ENCODE measurements at regions not wholly inside any gene's neighbourhood (a gene's known extent, or its start where the extent isn't known, plus 50 kb on each side); places are given as distances from the start of the nearest gene placed in this dataset.

DNA sequence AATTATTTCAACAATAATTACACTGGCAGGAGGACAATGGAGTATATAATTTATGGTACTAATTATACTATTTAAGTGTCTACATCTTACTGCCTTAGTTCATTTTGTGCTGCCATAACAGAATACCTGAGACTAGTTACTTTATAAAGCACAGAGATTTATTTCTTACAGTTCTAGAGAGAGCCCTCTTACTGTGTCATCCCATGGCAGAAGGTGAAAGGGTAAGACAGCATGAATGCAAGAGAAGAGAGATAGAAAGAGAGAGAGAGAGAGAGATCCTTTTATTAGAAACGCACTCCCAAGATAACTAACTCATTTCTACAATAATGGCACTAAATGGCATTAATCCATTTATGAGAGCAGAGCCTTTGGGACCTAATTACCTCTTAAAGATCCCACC, 314.7 kb downstream of the EPM2A start:
- TF ChIP-seq CTCF (IDR thresholded peaks at IDR 0.05; ENCODE audit: low read length): no peak
- TF ChIP-seq EZH2 (IDR thresholded peaks at IDR 0.05; ENCODE audit: borderline replicate concordance, low read length): no peak
- Histone ChIP-seq H3K9me3 (ENCODE audit: low read length) (no peaks in the 10 kb centered on the region), H3K27ac (ENCODE audit: low read depth, low read length, poor library complexity, severe bottlenecking) (no peak overlapping the region)

DNA sequence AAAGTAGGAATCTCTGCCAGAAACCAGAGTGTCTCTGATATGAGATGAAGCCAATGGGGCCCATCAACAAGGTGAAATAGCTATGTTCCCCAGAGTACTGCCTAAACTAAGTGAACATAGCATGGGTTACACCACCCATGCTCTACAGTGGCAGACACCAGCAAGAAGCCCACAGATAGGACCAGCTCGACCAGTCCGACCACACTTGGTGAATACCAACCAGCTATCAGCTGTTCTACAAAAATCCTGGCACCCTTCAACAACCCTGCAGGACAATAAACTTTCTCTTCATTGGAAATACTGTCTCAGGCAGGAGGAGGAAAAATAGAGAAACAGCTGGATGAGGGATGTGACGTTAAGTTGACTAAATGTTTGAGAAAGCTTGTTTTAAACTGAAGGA, 311.4 kb downstream of the EPM2A start:
- Histone ChIP-seq H3K36me3 (ENCODE audit: insufficient read depth, low read length) (no peaks in the 10 kb centered on the region), H3K27ac (ENCODE audit: low read depth, low read length, poor library complexity, severe bottlenecking) (no peak overlapping the region), H3K27me3 (ENCODE audit: insufficient read depth, low read length) (no peaks in the 10 kb centered on the region)

More for the DNA sequence above, 314.7 kb downstream of the EPM2A start:
- H3K4me3 ChIP-seq (ENCODE audit: low read depth, low read length, poor library complexity, severe bottlenecking): no peak overlapping the region
- no peaks in the 10 kb centered on the region for H3F3A ChIP-seq (ENCODE audit: insufficient read depth, low read length)
- no peaks in the 10 kb centered on the region for H3K36me3 ChIP-seq (ENCODE audit: insufficient read depth, low read length)
- no peak overlapping the region for H3K4me2 ChIP-seq (ENCODE audit: low read length)
- H2AFZ ChIP-seq (ENCODE audit: low read length): no peak overlapping the region
- no peaks in the 10 kb centered on the region for H3K79me2 ChIP-seq (ENCODE audit: insufficient read depth, low read length)
- H3K9me2 ChIP-seq (ENCODE audit: low read depth, low read length): no peaks in the 10 kb centered on the region
- H4K20me1 ChIP-seq (ENCODE audit: insufficient read depth, low read length): no peaks in the 10 kb centered on the region
- H3K4me1 ChIP-seq (ENCODE audit: insufficient read depth, low read length, severe bottlenecking): no peaks in the 10 kb centered on the region
- no peak overlapping the region for H3K9ac ChIP-seq (ENCODE audit: low read length)
- no peaks in the 10 kb centered on the region for H3K27me3 ChIP-seq (ENCODE audit: insufficient read depth, low read length)

GRCh38 chr6:145427232-145427631, 308.1 kb downstream of the EPM2A start:
- Histone ChIP-seq H3K4me2 (ENCODE audit: low read length) (no peak overlapping the region), H3K9me3 (ENCODE audit: low read length) (no peaks in the 10 kb centered on the region), H3K9ac (ENCODE audit: low read length) (no peak overlapping the region), H3F3A (ENCODE audit: insufficient read depth, low read length) (no peaks in the 10 kb centered on the region), H3K27me3 (ENCODE audit: insufficient read depth, low read length) (no peaks in the 10 kb centered on the region), H3K27ac (ENCODE audit: low read depth, low read length, poor library complexity, severe bottlenecking) (no peak overlapping the region), H3K9me2 (ENCODE audit: low read depth, low read length) (no peaks in the 10 kb centered on the region), H3K79me2 (ENCODE audit: insufficient read depth, low read length) (no peaks in the 10 kb centered on the region), H3K4me1 (ENCODE audit: insufficient read depth, low read length, severe bottlenecking) (no peaks in the 10 kb centered on the region), H4K20me1 (ENCODE audit: insufficient read depth, low read length) (no peaks in the 10 kb centered on the region), H2AFZ (ENCODE audit: low read length) (no peak overlapping the region), H3K4me3 (ENCODE audit: low read depth, low read length, poor library complexity, severe bottlenecking) (no peak overlapping the region), H3K36me3 (ENCODE audit: insufficient read depth, low read length) (no peaks in the 10 kb centered on the region)
- TF ChIP-seq CTCF (IDR thresholded peaks at IDR 0.05; ENCODE audit: low read length) (no peak), EZH2 (IDR thresholded peaks at IDR 0.05; ENCODE audit: borderline replicate concordance, low read length) (no peak)

More for the DNA sequence above, 311.4 kb downstream of the EPM2A start:
- no peak for TF ChIP-seq CTCF (IDR thresholded peaks at IDR 0.05; ENCODE audit: low read length)
- no peak for TF ChIP-seq EZH2 (IDR thresholded peaks at IDR 0.05; ENCODE audit: borderline replicate concordance, low read length)
- Histone ChIP-seq H3K4me3 (ENCODE audit: low read depth, low read length, poor library complexity, severe bottlenecking) (no peak overlapping the region), H3K9ac (ENCODE audit: low read length) (no peak overlapping the region), H3K4me2 (ENCODE audit: low read length) (no peak overlapping the region), H3K4me1 (ENCODE audit: insufficient read depth, low read length, severe bottlenecking) (no peaks in the 10 kb centered on the region), H2AFZ (ENCODE audit: low read length) (no peak overlapping the region), H3K9me2 (ENCODE audit: low read depth, low read length) (no peaks in the 10 kb centered on the region), H3K9me3 (ENCODE audit: low read length) (no peaks in the 10 kb centered on the region), H3F3A (ENCODE audit: insufficient read depth, low read length) (no peaks in the 10 kb centered on the region), H4K20me1 (ENCODE audit: insufficient read depth, low read length) (no peaks in the 10 kb centered on the region), H3K79me2 (ENCODE audit: insufficient read depth, low read length) (no peaks in the 10 kb centered on the region)

Data from OCI-LY1 (cell line).